Loucy (cell line): ENCODE measurements at regions not wholly inside any gene's neighbourhood (a gene's known extent, or its start where the extent isn't known, plus 50 kb on each side); places are given as distances from the start of the nearest gene placed in this dataset.
A peak's percentile ranks its signal among the peaks of the same experiment; 100 is the strongest.

ENCODE experiments used
- H2AFZ ChIP-seq: fragments of 200-600 bp; sonication (generic); 2 replicates; pipeline ENCODE4 v1.6.0; 2016; ENCODE audit warnings: antibody characterized with exemption, mild to moderate bottlenecking, low read length, moderate library complexity
- H3F3A ChIP-seq: fragments of 200-600 bp; 2 replicates; pipeline ENCODE4 v1.6.0; 2016; ENCODE audit warnings: antibody characterized with exemption, low read depth, mild to moderate bottlenecking
- H3K27me3 ChIP-seq: fragments of 200-600 bp; sonication (generic); 2 replicates; pipeline ENCODE4 v1.6.1; 2014; ENCODE audit warnings: low read length, mild to moderate bottlenecking; ENCODE audit not compliant: insufficient read depth, poor library complexity, severe bottlenecking
- H3K36me3 ChIP-seq: fragments of 200-600 bp; sonication (generic); 2 replicates; pipeline ENCODE4 v1.6.1; 2016; ENCODE audit warnings: low read length; ENCODE audit not compliant: insufficient read depth
- H3K4me1 ChIP-seq: fragments of 200-600 bp; sonication (generic); 2 replicates; pipeline ENCODE4 v1.5.1; 2014; ENCODE audit warnings: low read length, mild to moderate bottlenecking; ENCODE audit not compliant: insufficient read depth, poor library complexity, severe bottlenecking
- H3K4me2 ChIP-seq: fragments of 200-600 bp; sonication (generic); 2 replicates; pipeline ENCODE4 v1.6.0; 2014; ENCODE audit warnings: antibody characterized with exemption, low read length, low read depth, mild to moderate bottlenecking; ENCODE audit not compliant: poor library complexity, severe bottlenecking
- H3K4me3 ChIP-seq: fragments of 200-600 bp; sonication (generic); 2 replicates; pipeline ENCODE4 v1.5.1; 2014; ENCODE audit warnings: low read length, mild to moderate bottlenecking, mixed read lengths; ENCODE audit not compliant: poor library complexity, severe bottlenecking
- H3K79me2 ChIP-seq: fragments of 200-600 bp; sonication (generic); 2 replicates; pipeline ENCODE4 v1.6.1; 2014; ENCODE audit warnings: low read length; ENCODE audit not compliant: insufficient read depth
- H3K9ac ChIP-seq: fragments of 200-600 bp; sonication (generic); 2 replicates; pipeline ENCODE4 v1.6.0; 2014; ENCODE audit warnings: mild to moderate bottlenecking, low read depth, low read length, moderate library complexity; ENCODE audit not compliant: poor library complexity, severe bottlenecking
- H3K9me2 ChIP-seq: fragments of 200-600 bp; sonication (generic); replicated peaks from 2 replicates; pipeline ENCODE4 v1.6.1; 2016; ENCODE audit warnings: low read depth, low read length, mixed read lengths
- H3K9me3 ChIP-seq: fragments of 200-600 bp; sonication (generic); 2 replicates; pipeline ENCODE4 v1.6.1; 2014; ENCODE audit warnings: mild to moderate bottlenecking, antibody characterized with exemption, low read length, low read depth; ENCODE audit not compliant: insufficient read depth
- H4K20me1 ChIP-seq: fragments of 200-600 bp; sonication (generic); 2 replicates; pipeline ENCODE4 v1.6.0; 2014; ENCODE audit warnings: antibody characterized with exemption, low read length, mild to moderate bottlenecking; ENCODE audit not compliant: insufficient read depth, poor library complexity, severe bottlenecking
- CTCF ChIP-seq: fragments of 200-600 bp; sonication (generic); conservative IDR thresholded peaks from 2 replicates; pipeline ENCODE4 v1.5.1; 2014; ENCODE audit warnings: mild to moderate bottlenecking, antibody characterized with exemption, low read length
- EZH2phosphoT487 ChIP-seq: fragments of 200-600 bp; IDR thresholded peaks from 2 replicates; pipeline ENCODE4 v1.6.1; 2018; ENCODE audit warnings: antibody characterized with exemption, mild to moderate bottlenecking, moderate library complexity, borderline replicate concordance

- Histone ChIP-seq H2AFZ (0 out of 2 replicates have a peak overlapping the region, but pooled peaks have one; percentile 0), H3K4me2 (no peak overlapping the region), H3K79me2 (no peaks in the 10 kb centered on the region), H3F3A (no peaks in the 10 kb centered on the region), H4K20me1 (no peaks in the 10 kb centered on the region), H3K4me1 (peaks cover 63% of the 10 kb centered on the region), H3K36me3 (no peaks in the 10 kb centered on the region), H3K27me3 (no peaks in the 10 kb centered on the region), H3K9ac (no peak overlapping the region), H3K9me3 (no peaks in the 10 kb centered on the region), H3K9me2 (no peaks in the 10 kb centered on the region), H3K4me3 (no peak overlapping the region)
- TF ChIP-seq EZH2phosphoT487 (no peak), CTCF (no peak)
Measured at GRCh38 chr13:21231426-21231940, 55.0 kb downstream of the MRPL57 start.

GRCh38 chr13:21232196-21232595 is 55.7 kb downstream of the MRPL57 start:
- Histone ChIP-seq H3K36me3 (no peaks in the 10 kb centered on the region), H3K4me1 (peaks cover 63% of the 10 kb centered on the region), H3K9me2 (no peaks in the 10 kb centered on the region), H3K79me2 (no peaks in the 10 kb centered on the region), H3F3A (no peaks in the 10 kb centered on the region), H3K9me3 (no peaks in the 10 kb centered on the region), H3K4me3 (no peak overlapping the region), H3K4me2 (no peak overlapping the region), H3K27me3 (no peaks in the 10 kb centered on the region), H3K9ac (peak overlapping the region; percentile 71), H2AFZ (no peak overlapping the region), H4K20me1 (no peaks in the 10 kb centered on the region)
- TF ChIP-seq CTCF: peak; percentile 9; the same call in 1 of the 2 replicates
- TF ChIP-seq EZH2phosphoT487: no peak

- H3K4me3 ChIP-seq: peak overlapping the region; percentile 6
- no peaks in the 10 kb centered on the region for H3K27me3 ChIP-seq
- TF ChIP-seq CTCF: no peak
- no peak for TF ChIP-seq EZH2phosphoT487
- H3K9ac ChIP-seq: peak overlapping the region; percentile 71
- H3F3A ChIP-seq: no peaks in the 10 kb centered on the region
- no peaks in the 10 kb centered on the region for H3K9me3 ChIP-seq
- H3K79me2 ChIP-seq: no peaks in the 10 kb centered on the region
- H3K4me2 ChIP-seq: peak overlapping the region; percentile 57
- no peaks in the 10 kb centered on the region for H4K20me1 ChIP-seq
- no peak overlapping the region for H2AFZ ChIP-seq
- H3K9me2 ChIP-seq: no peaks in the 10 kb centered on the region
- H3K36me3 ChIP-seq: no peaks in the 10 kb centered on the region
- H3K4me1 ChIP-seq: peaks cover 63% of the 10 kb centered on the region
Measured at GRCh38 chr13:21232599-21232998, 56.1 kb downstream of the MRPL57 start.
